Astrocyte (in vitro differentiated cells and primary cell): ENCODE measurements at regions not wholly inside any gene's neighbourhood (a gene's known extent, or its start where the extent isn't known, plus 50 kb on each side); places are given as distances from the start of the nearest gene placed in this dataset.

Experiments
- EZH2 ChIP-seq: IDR thresholded peaks from 2 replicates; pipeline ENCODE4 v1.6.1; 2012; ENCODE audit warnings: mild to moderate bottlenecking, low read length, inconsistent platforms; ENCODE audit not compliant: insufficient read depth
- TF ChIP-seq, protein P1 (sequence below): IDR thresholded peaks from 2 replicates; pipeline ENCODE4 v1.5.1; 2011; ENCODE audit warnings: low read depth, mild to moderate bottlenecking, inconsistent platforms, low read length, moderate library complexity; ENCODE audit not compliant: insufficient read depth

DNA sequence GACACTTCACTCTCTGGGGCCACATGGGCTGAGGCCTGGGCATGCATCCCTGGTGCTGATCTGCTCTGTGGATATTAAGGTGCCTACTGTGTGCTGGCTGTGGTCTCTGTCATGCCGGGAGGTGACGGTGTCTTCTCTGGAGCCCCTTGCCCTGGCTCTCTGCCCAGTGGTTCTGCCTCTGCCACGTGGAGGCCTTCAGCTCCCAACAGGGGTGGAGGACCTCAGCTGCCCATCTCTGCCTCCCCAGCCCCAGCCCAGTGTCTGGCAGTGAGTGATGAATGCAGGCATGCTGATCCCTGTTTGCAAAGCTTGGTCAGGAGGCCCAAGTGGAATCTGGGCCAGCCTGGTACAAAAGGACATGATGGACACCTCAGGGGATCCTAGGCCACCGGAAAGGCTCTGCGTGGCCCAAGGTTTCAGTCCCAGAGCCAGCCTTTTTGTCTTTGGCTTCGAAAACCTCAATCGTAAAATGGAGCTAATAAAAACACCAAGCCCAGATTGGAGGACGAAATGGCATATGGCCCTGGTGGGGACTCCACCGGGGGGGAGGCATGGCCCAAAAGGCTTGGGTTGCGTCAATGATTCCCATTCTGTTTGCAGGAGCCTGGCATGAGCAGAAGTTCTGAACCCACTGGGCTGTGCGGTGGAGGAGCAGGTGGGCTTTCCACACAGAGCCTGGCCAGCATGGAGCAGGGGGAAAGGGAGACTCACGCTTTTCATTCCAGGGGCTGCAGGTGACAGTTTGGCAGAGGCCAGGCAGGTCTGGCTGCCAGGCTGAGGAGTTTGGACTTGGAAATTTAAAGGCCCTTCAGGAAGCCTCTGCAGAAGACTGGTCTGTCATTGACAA lies 54.7 kb upstream of the KLF13 start:
- TF ChIP-seq, protein P1, sequence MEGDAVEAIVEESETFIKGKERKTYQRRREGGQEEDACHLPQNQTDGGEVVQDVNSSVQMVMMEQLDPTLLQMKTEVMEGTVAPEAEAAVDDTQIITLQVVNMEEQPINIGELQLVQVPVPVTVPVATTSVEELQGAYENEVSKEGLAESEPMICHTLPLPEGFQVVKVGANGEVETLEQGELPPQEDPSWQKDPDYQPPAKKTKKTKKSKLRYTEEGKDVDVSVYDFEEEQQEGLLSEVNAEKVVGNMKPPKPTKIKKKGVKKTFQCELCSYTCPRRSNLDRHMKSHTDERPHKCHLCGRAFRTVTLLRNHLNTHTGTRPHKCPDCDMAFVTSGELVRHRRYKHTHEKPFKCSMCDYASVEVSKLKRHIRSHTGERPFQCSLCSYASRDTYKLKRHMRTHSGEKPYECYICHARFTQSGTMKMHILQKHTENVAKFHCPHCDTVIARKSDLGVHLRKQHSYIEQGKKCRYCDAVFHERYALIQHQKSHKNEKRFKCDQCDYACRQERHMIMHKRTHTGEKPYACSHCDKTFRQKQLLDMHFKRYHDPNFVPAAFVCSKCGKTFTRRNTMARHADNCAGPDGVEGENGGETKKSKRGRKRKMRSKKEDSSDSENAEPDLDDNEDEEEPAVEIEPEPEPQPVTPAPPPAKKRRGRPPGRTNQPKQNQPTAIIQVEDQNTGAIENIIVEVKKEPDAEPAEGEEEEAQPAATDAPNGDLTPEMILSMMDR, result no peak
- TF ChIP-seq EZH2, result no peak
